HepG2 (cell line): ENCODE measurements at regions not wholly inside any gene's neighbourhood (a gene's known extent, or its start where the extent isn't known, plus 50 kb on each side); places are given as distances from the start of the nearest gene placed in this dataset.

Experiments
- ATAC-seq: fragments of 200-7000 bp; cut with Tn5 transposase; 3 replicates; pipeline ENCODE4 v1.9.1; 2020; ENCODE audit warnings: mild to moderate bottlenecking, moderate library complexity
- BruUV-seq: library from RNA; stranded (reverse); fragments of 400-500 nt; replicated peaks from 2 replicates; lab custom pipeline; 2021; lab: Mats Ljungman, UMichigan
- CTCF ChIA-PET: fragments of 300-600 bp; formaldehyde crosslinking; extraction: SDS; loops from one replicate; lab custom pipeline; 2021; ENCODE audit warnings: low total read pairs, inconsistent platforms, low intra/inter-chr PET ratio; lab: Yijun Ruan, JAX
- POLR2A ChIA-PET: fragments of 350-600 bp; sonication (Branson Sonifier 250); formaldehyde crosslinking; loops from one replicate; lab custom pipeline; 2020; ENCODE audit warnings: antibody characterized with exemption, inconsistent platforms; lab: Yijun Ruan, JAX
- DNase-seq: peaks from one replicate; pipeline ENCODE4 v3.0.0-alpha.2; 2015; ENCODE audit warnings: low spot score
- FAIRE-seq: peaks from 3 replicates; lab custom pipeline; 2011; peaks lifted over from hg19 to GRCh38; lab: Jason Lieb, UNC
- H2AFZ ChIP-seq: one replicate; pipeline ENCODE4 v1.6.1; 2011; ENCODE audit warnings: low read length, inconsistent platforms
- H3K27ac ChIP-seq: fragments of 300-600 bp; 3 replicates; pipeline ENCODE4 v1.8.0; 2011; ENCODE audit warnings: mixed run types, mild to moderate bottlenecking, mixed read lengths, low read length, inconsistent platforms; ENCODE audit not compliant: insufficient read depth; ENCODE audit errors: extremely low read length
- H3K27me3 ChIP-seq, 2 experiments: fragments of 200-600 bp in 1 of 2; 2 replicates in 1 of 2; 3 replicates in 1 of 2; pipeline versions ENCODE4 v1.6.0 to v1.8.0; 2011; ENCODE audit warnings: low read length in 2 of 2, mild to moderate bottlenecking in 2 of 2, moderate library complexity in 2 of 2, inconsistent platforms in 1 of 2; ENCODE audit not compliant: insufficient read depth in 2 of 2, control insufficient read depth in 1 of 2
- H3K36me3 ChIP-seq, 2 experiments: fragments of 200-600 bp in 1 of 2; replicated peaks in 1 of 2; 2 replicates in 1 of 2; 3 replicates in 1 of 2; pipeline versions ENCODE4 v1.5.1 to v1.8.0; 2011; ENCODE audit warnings: low read length in 2 of 2, inconsistent platforms in 1 of 2; ENCODE audit not compliant: insufficient read depth in 2 of 2, control insufficient read depth in 1 of 2
- H3K4me1 ChIP-seq: 2 replicates; pipeline ENCODE4 v1.5.1; 2012; ENCODE audit warnings: low read length, inconsistent platforms; ENCODE audit not compliant: insufficient read depth
- H3K4me2 ChIP-seq: 2 replicates; pipeline ENCODE4 v1.6.0; 2011; ENCODE audit warnings: low read depth, low read length, inconsistent platforms
- H3K4me3 ChIP-seq, 3 experiments: fragments of 200-600 bp in 1 of 3; sonication (generic), shearing (Covaris generic) in 1 of 3; replicated peaks in 1 of 3; 2 replicates each; pipeline ENCODE4 v1.5.1; 2011 to 2016; ENCODE audit warnings: low read length in 3 of 3, inconsistent platforms in 2 of 3, low read depth in 2 of 3, mild to moderate bottlenecking in 2 of 3, control low read depth in 1 of 3, mixed read lengths in 1 of 3; ENCODE audit not compliant: insufficient read depth in 1 of 3
- H3K79me2 ChIP-seq: one replicate; pipeline ENCODE4 v1.6.1; 2011; ENCODE audit warnings: low read length, inconsistent platforms; ENCODE audit not compliant: insufficient read depth
- H3K9ac ChIP-seq: 2 replicates; pipeline ENCODE4 v1.6.0; 2011; ENCODE audit warnings: mild to moderate bottlenecking, low read depth, low read length, inconsistent platforms; ENCODE audit not compliant: insufficient read depth
- H3K9me3 ChIP-seq: 2 replicates; pipeline ENCODE4 v1.5.1; 2012; ENCODE audit warnings: mild to moderate bottlenecking, low read length
- H4K20me1 ChIP-seq: 2 replicates; pipeline ENCODE4 v1.6.0; 2011; ENCODE audit warnings: inconsistent platforms, mild to moderate bottlenecking, low read length, moderate library complexity; ENCODE audit not compliant: insufficient read depth
- BRD4 ChIP-seq: sonication (generic); formaldehyde crosslinking; IDR thresholded peaks from 2 replicates; pipeline ENCODE4 v1.4.0; 2020; ENCODE audit warnings: missing genetic modification reagents
- PHF5A ChIP-seq: IDR thresholded peaks from one replicate; pipeline ENCODE4 v1.6.1; 2018; ENCODE audit warnings: low read depth, missing genetic modification reagents; ENCODE audit not compliant: unreplicated experiment
- ZBTB43 ChIP-seq: sonication (generic); formaldehyde crosslinking; conservative IDR thresholded peaks from 2 replicates; pipeline ENCODE4 v1.4.0; 2020; ENCODE audit warnings: missing genetic modification reagents
- ZHX2 ChIP-seq, 2 experiments: sonication (generic) in 1 of 2; formaldehyde crosslinking in 1 of 2; IDR thresholded peaks; 2 replicates each; pipeline versions ENCODE4 v1.6.1 to v1.9.0; 2014 to 2022; ENCODE audit warnings: antibody characterized with exemption in 1 of 2, borderline replicate concordance in 1 of 2, inconsistent platforms in 1 of 2, low read depth in 1 of 2, missing genetic modification reagents in 1 of 2
- ZNF709 ChIP-seq: sonication (generic); formaldehyde crosslinking; IDR thresholded peaks from 2 replicates; pipeline ENCODE4 v1.5.0; 2020; ENCODE audit warnings: mild to moderate bottlenecking, missing genetic modification reagents
- ZNF841 ChIP-seq: sonication (generic); formaldehyde crosslinking; IDR thresholded peaks from 2 replicates; pipeline ENCODE4 v1.8.1; 2023; ENCODE audit warnings: missing genetic modification reagents, borderline replicate concordance
- in situ Hi-C: cut with HindIII; loops from 2 replicates; pipeline ENCODE4 v1.10.0; 2017; ENCODE audit warnings: low pct_unique_long_range_greater_than_20kb; ENCODE audit not compliant: extremely low pct_ligation_motif_present
- intact Hi-C: fragments of 100-400 bp; cut with micrococcal nuclease; formaldehyde crosslinking; loops from one replicate; pipeline ENCODE4 v1.10.0; 2022; ENCODE audit not compliant: unreplicated experiment

- TF ChIP-seq ZHX2 (IDR thresholded peaks at IDR 0.05; ENCODE audit: low read depth) = no peak
- no peak for TF ChIP-seq ZHX2 (CRISPR knock-in tag; IDR thresholded peaks at IDR 0.05; ENCODE audit: borderline replicate concordance)
- no peak for TF ChIP-seq ZNF709 (CRISPR knock-in tag)
- no peak for TF ChIP-seq BRD4 (CRISPR knock-in tag)
- no peak for TF ChIP-seq PHF5A
These were observed 681.5 kb downstream of the LRRIQ3 start (continued) for GRCh38 chr1:73516451-73516850.

DNA sequence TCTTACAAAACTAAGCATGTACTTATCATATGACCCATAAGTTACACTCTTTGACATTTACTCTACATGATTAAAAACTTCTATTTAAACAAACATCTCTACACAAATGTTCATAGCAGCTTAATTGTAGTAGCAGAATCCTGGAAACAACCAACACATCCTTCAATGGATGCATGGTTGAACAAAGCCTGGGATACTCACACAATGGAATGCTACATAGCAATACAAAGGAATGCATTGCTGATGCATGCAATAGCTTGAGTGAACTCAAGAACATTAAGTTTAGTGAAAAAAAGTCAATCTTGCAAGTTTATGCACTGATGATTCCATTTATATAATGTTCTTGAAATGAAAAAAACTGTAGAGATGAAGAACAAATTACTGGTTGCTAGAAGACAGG lies 686.9 kb downstream of the LRRIQ3 start:
- no TSS peak for BruUV-seq
- Histone ChIP-seq H3K79me2 (no peaks in the 10 kb centered on the region), H3K36me3 (no peaks in the 10 kb centered on the region), H3K4me2 (no peak overlapping the region), H4K20me1 (no peaks in the 10 kb centered on the region), H3K9me3 (peaks cover 53% of the 10 kb centered on the region), H3K27ac (no peak overlapping the region), H3K9ac (no peak overlapping the region), H2AFZ (no peak overlapping the region), H3K4me3 (no peak overlapping the region), H3K27me3 (no peaks in the 10 kb centered on the region; a peak in 1 of 5 replicates), H3K4me1 (no peaks in the 10 kb centered on the region)
- ATAC-seq = no peak
- intact Hi-C loops = no loop called here
- DNase-seq = no peak
- in situ Hi-C loops = no loop called here
- CTCF ChIA-PET = no interaction called here
- POLR2A ChIA-PET = no interaction called here
- no peak for TF ChIP-seq ZBTB43 (CRISPR knock-in tag)
- no peak for TF ChIP-seq ZNF841 (CRISPR knock-in tag)
- no peak for FAIRE-seq
